GM13977 (cell line): ENCODE measurements at regions not wholly inside any gene's neighbourhood (a gene's known extent, or its start where the extent isn't known, plus 50 kb on each side); places are given as distances from the start of the nearest gene placed in this dataset.

ENCODE experiments used
- DNase-seq: peaks from one replicate; pipeline ENCODE4 v3.0.0; 2012; ENCODE audit warnings: low spot score
- in situ Hi-C: fragments of 300-500 bp; cut with MboI; formaldehyde crosslinking; loops from one replicate; pipeline ENCODE4 v1.12.0; 2022; ENCODE audit warnings: low sequenced_read_pairs, low pct_unique_long_range_greater_than_20kb, mixed read lengths, inconsistent platforms; ENCODE audit not compliant: unreplicated experiment
- TF ChIP-seq, protein P1 (sequence below): IDR thresholded peaks from 2 replicates; pipeline ENCODE4 v1.5.1; 2012; ENCODE audit warnings: mild to moderate bottlenecking, control low read depth; ENCODE audit not compliant: insufficient read depth; ENCODE audit errors: extremely low read depth, missing control alignments

DNA sequence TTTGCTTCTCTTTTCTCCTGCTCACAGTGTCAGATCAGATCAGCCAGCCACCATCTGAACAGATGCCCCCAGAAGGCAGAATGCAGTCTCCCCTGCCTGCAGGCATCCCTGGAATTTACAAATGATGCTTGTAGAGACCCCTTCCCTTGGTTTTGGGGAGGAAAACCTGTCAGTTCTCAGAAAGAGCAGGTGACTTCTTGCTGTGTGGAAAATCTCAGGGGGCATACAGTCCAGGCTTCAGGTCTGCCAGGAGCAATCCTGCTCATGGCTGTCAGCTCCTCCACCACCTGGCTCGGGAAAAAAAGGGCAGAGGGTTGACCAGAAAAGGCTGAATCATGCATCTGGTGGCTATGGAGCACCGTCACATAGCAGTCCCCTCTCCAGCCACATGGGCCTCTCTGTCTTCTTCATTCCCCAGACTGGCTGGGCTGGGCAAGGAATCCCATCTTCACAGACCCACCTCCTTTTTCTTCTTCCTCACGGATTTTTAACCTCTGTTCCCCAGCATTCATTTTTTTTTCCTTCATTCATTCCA lies 107.0 kb downstream of the KCNF1 start:
- TF ChIP-seq, protein P1, sequence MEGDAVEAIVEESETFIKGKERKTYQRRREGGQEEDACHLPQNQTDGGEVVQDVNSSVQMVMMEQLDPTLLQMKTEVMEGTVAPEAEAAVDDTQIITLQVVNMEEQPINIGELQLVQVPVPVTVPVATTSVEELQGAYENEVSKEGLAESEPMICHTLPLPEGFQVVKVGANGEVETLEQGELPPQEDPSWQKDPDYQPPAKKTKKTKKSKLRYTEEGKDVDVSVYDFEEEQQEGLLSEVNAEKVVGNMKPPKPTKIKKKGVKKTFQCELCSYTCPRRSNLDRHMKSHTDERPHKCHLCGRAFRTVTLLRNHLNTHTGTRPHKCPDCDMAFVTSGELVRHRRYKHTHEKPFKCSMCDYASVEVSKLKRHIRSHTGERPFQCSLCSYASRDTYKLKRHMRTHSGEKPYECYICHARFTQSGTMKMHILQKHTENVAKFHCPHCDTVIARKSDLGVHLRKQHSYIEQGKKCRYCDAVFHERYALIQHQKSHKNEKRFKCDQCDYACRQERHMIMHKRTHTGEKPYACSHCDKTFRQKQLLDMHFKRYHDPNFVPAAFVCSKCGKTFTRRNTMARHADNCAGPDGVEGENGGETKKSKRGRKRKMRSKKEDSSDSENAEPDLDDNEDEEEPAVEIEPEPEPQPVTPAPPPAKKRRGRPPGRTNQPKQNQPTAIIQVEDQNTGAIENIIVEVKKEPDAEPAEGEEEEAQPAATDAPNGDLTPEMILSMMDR = no peak
- in situ Hi-C loops = no loop called here
- no peak for DNase-seq

DNA sequence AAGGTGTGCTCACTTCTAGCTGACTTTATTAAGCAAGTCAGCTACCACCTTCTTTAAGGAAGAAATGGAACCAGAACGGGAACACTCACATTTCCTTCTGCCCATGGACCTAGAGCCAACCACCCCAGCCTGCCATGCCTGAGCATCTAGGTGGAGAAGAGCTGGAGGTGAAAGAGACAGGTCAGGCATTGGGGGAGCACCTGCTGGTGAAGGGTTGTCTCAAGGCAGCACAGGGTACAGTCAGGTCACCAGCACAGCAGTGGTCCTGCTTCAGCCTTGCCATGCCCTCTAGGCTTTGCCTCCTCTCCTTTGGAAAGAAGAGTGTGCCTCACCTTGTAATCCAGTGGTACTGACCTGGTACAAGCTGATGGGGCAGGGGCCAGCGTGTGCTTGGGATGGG lies 107.9 kb downstream of the KCNF1 start:
- DNase-seq = no peak
- TF ChIP-seq, protein P1 = no peak
- in situ Hi-C loops = no loop called here

GRCh38 chr2:11022064-11022463 lies 110.3 kb downstream of the KCNF1 start:
- TF ChIP-seq, protein P1 = no peak
- DNase-seq = no peak
- in situ Hi-C loops = no loop called here

GRCh38 chr2:11022591-11023273 lies 111.0 kb downstream of the KCNF1 start:
- in situ Hi-C loops = no loop called here
- TF ChIP-seq, protein P1 = no peak

GRCh38 chr2:11023326-11024258 lies 111.9 kb downstream of the KCNF1 start:
- in situ Hi-C loops = no loop called here
- TF ChIP-seq, protein P1 = no peak
- no peak for DNase-seq

More at GRCh38 chr2:11022591-11023273, 111.0 kb downstream of the KCNF1 start:
- DNase-seq = no peak

DNA sequence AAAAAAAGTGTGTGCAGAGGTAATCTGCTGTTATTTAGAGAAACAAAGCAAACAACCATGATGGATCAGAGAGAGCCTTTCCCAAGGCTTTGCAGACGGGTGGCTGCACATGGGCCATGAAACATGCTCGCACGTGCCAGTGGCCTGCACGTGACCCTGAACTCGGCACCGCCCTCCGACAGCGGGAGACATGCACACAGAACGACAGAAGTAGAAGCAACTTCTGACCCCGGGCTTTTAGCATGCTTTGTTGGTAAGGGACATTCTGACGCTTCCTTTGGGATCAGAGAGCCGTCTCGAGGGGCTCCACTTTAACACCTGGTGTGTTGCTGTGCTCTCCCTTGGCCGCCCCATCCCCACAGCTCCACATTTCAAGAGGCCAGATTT lies 112.5 kb downstream of the KCNF1 start:
- TF ChIP-seq, protein P1 = no peak
- DNase-seq = no peak
- in situ Hi-C loops = no loop called here
